KMS-11 (cell line): ENCODE measurements at regions not wholly inside any gene's neighbourhood (a gene's known extent, or its start where the extent isn't known, plus 50 kb on each side); places are given as distances from the start of the nearest gene placed in this dataset.

Source experiments
- H2AFZ ChIP-seq: fragments of 200-600 bp; sonication (generic); 2 replicates; pipeline ENCODE4 v1.6.1; 2016; ENCODE audit warnings: antibody characterized with exemption, mixed run types, low read depth
- H3K27ac ChIP-seq: fragments of 200-600 bp; sonication (generic); 2 replicates; pipeline ENCODE4 v1.6.1; 2016; ENCODE audit warnings: mild to moderate bottlenecking, mixed run types
- H3K27me3 ChIP-seq: fragments of 200-600 bp; sonication (generic); 2 replicates; pipeline ENCODE4 v1.6.1; 2017; ENCODE audit warnings: mild to moderate bottlenecking, low read depth, mixed run types, moderate library complexity; ENCODE audit not compliant: insufficient read depth
- H3K36me3 ChIP-seq: fragments of 200-600 bp; sonication (generic); 2 replicates; pipeline ENCODE4 v1.6.1; 2017; ENCODE audit warnings: mild to moderate bottlenecking, mixed run types; ENCODE audit not compliant: insufficient read depth
- H3K4me1 ChIP-seq: fragments of 200-600 bp; sonication (generic); 2 replicates; pipeline ENCODE4 v1.6.1; 2016; ENCODE audit warnings: mild to moderate bottlenecking, low read depth, mixed run types; ENCODE audit not compliant: poor library complexity, severe bottlenecking
- H3K4me2 ChIP-seq: fragments of 200-600 bp; sonication (generic); 2 replicates; pipeline ENCODE4 v1.7.0; 2016; ENCODE audit warnings: mild to moderate bottlenecking, mixed run types
- H3K4me3 ChIP-seq: fragments of 200-600 bp; sonication (generic); IDR thresholded peaks from 2 replicates; pipeline ENCODE4 v1.6.1; 2017; ENCODE audit warnings: low read depth, low read length, mixed read lengths; ENCODE audit not compliant: insufficient read depth
- H3K79me2 ChIP-seq: fragments of 200-600 bp; sonication (generic); 2 replicates; pipeline ENCODE4 v1.6.1; 2016; ENCODE audit warnings: low read depth, mixed run types; ENCODE audit not compliant: insufficient read depth
- H3K9ac ChIP-seq: fragments of 200-600 bp; sonication (generic); 2 replicates; pipeline ENCODE4 v1.6.1; 2016; ENCODE audit warnings: mild to moderate bottlenecking, mixed run types
- H4K20me1 ChIP-seq: fragments of 200-600 bp; sonication (generic); 2 replicates; pipeline ENCODE4 v1.6.1; 2016; ENCODE audit warnings: mild to moderate bottlenecking, mixed run types; ENCODE audit not compliant: insufficient read depth
- CTCF ChIP-seq: fragments of 200-600 bp; sonication (generic); conservative IDR thresholded peaks from 2 replicates; pipeline ENCODE4 v1.6.1; 2017; ENCODE audit warnings: low read depth, mild to moderate bottlenecking, antibody characterized with exemption, low read length, moderate library complexity, mixed read lengths

DNA sequence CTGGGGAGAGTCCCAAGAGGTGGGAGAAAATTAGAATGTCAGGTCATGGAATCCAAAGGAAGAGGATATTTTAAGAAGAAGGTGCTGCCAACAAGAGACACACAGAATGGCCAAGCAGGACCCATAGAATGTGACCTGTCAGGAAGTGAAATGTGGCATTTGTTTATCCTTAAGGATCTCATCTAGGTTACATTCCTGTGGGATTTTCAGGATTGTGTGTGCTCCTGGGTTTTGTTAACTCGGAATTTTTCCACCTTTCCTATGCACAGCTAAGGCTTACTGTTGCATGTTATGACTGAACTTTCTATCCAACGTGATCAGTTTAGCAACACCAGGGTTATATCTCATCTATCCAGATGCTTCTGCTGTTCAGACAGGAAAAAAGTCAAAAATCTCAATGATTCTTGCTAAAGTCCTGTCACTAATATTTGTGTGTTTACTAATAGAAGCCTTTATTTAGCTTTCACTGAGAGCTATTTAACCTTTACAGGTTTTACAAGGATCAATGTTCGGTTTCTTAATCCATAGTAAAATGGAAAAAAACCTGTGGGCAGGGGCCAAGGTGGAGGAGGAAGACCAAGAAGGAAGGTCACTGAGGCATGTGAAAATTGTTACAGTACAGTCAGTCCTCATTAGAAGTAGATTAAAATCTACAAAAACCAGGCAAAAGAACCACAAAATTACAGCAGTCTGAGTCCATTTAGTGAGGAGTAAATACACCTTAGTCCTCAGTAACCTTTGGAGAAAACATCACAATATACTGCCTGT lies 437.8 kb upstream of the NPVF start:
- H3K27me3 ChIP-seq = no peaks in the 10 kb centered on the region
- no peak overlapping the region for H3K27ac ChIP-seq

GRCh38 chr7:25666671-25667060 lies 438.4 kb upstream of the NPVF start:
- Histone ChIP-seq H3K4me1 (no peaks in the 10 kb centered on the region), H4K20me1 (no peaks in the 10 kb centered on the region), H3K27me3 (no peaks in the 10 kb centered on the region), H3K36me3 (no peaks in the 10 kb centered on the region), H2AFZ (no peak overlapping the region), H3K27ac (no peak overlapping the region), H3K9ac (no peak overlapping the region), H3K4me3 (no peak overlapping the region), H3K4me2 (no peak overlapping the region), H3K79me2 (no peaks in the 10 kb centered on the region)
- no peak for TF ChIP-seq CTCF

More for the DNA sequence above, 437.8 kb upstream of the NPVF start:
- H3K4me3 ChIP-seq = no peak overlapping the region
- no peaks in the 10 kb centered on the region for H3K4me1 ChIP-seq
- no peaks in the 10 kb centered on the region for H3K79me2 ChIP-seq
- no peak overlapping the region for H3K9ac ChIP-seq
- no peak overlapping the region for H2AFZ ChIP-seq
- TF ChIP-seq CTCF = no peak
- no peak overlapping the region for H3K4me2 ChIP-seq
- no peaks in the 10 kb centered on the region for H3K36me3 ChIP-seq
- H4K20me1 ChIP-seq = no peaks in the 10 kb centered on the region

GRCh38 chr7:25669281-25669781 lies 441.0 kb upstream of the NPVF start:
- Histone ChIP-seq H3K4me2 (no peak overlapping the region), H3K36me3 (no peaks in the 10 kb centered on the region), H3K4me1 (no peaks in the 10 kb centered on the region), H3K27me3 (no peaks in the 10 kb centered on the region), H4K20me1 (no peaks in the 10 kb centered on the region), H3K9ac (no peak overlapping the region), H3K4me3 (no peak overlapping the region), H3K79me2 (no peaks in the 10 kb centered on the region), H2AFZ (no peak overlapping the region), H3K27ac (no peak overlapping the region)
- TF ChIP-seq CTCF = no peak

GRCh38 chr7:25669961-25670841 lies 441.9 kb upstream of the NPVF start:
- H3K36me3 ChIP-seq = no peaks in the 10 kb centered on the region
- H4K20me1 ChIP-seq = no peaks in the 10 kb centered on the region
- no peak overlapping the region for H2AFZ ChIP-seq
- H3K4me3 ChIP-seq = no peak overlapping the region
- H3K27ac ChIP-seq = no peak overlapping the region
- no peak overlapping the region for H3K4me2 ChIP-seq
- TF ChIP-seq CTCF = no peak
- no peaks in the 10 kb centered on the region for H3K4me1 ChIP-seq
- H3K27me3 ChIP-seq = no peaks in the 10 kb centered on the region
- H3K79me2 ChIP-seq = no peaks in the 10 kb centered on the region
- H3K9ac ChIP-seq = no peak overlapping the region
